Loucy (cell line): ENCODE measurements at regions not wholly inside any gene's neighbourhood (a gene's known extent, or its start where the extent isn't known, plus 50 kb on each side); places are given as distances from the start of the nearest gene placed in this dataset.

Experiments used
- CTCF ChIP-seq: fragments of 200-600 bp; sonication (generic); conservative IDR thresholded peaks from 2 replicates; pipeline ENCODE4 v1.5.1; 2014; ENCODE audit warnings: mild to moderate bottlenecking, antibody characterized with exemption, low read length
- EZH2phosphoT487 ChIP-seq: fragments of 200-600 bp; IDR thresholded peaks from 2 replicates; pipeline ENCODE4 v1.6.1; 2018; ENCODE audit warnings: antibody characterized with exemption, mild to moderate bottlenecking, moderate library complexity, borderline replicate concordance

DNA sequence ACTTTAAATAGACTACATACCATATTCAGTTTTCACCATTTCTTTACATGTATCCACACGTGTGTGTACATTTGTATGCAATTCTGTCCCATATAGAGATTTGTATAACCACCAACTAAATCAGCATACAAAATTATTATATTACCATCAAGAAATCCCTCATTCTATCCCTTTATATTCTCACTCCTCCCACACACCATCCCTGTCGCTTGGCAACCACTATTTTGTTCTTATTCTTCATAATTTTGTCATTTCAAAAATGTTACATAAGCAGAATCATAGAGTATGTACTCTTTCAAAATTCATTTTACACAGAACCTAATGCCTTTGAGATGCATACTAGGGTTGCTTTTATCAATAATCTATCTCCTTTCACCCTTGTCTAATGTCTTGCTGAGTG is 740.5 kb downstream of the SLITRK5 start:
- no peak for TF ChIP-seq CTCF
- TF ChIP-seq EZH2phosphoT487, result no peak
